Tibial nerve (tissue), 4 donors: ENCODE measurements at regions not wholly inside any gene's neighbourhood (a gene's known extent, or its start where the extent isn't known, plus 50 kb on each side); places are given as distances from the start of the nearest gene placed in this dataset.

ENCODE experiments used
- EP300 ChIP-seq, 2 donors: sonication (generic); formaldehyde crosslinking; IDR thresholded peaks; one replicate each; pipeline ENCODE4 v1.6.1; 2017; ENCODE audit warnings: antibody characterized with exemption in 2 of 2, mild to moderate bottlenecking in 1 of 2
- POLR2A ChIP-seq, 2 donors: fragments of 450-650 bp; IDR thresholded peaks; one replicate each; pipeline ENCODE4 v1.6.1; 2017; ENCODE audit warnings: antibody characterized with exemption in 2 of 2, mild to moderate bottlenecking in 2 of 2, moderate library complexity in 2 of 2
- TF ChIP-seq, protein P1 (sequence below), 5 experiments: fragments of 200-600 bp in 3 of 5; fragments of 450-650 bp in 2 of 5; sonication (generic) in 3 of 5; IDR thresholded peaks; one replicate each; pipeline ENCODE4 v1.5.1; 2016 to 2019; ENCODE audit warnings: antibody characterized with exemption in 5 of 5, mild to moderate bottlenecking in 3 of 5, moderate library complexity in 2 of 5

DNA sequence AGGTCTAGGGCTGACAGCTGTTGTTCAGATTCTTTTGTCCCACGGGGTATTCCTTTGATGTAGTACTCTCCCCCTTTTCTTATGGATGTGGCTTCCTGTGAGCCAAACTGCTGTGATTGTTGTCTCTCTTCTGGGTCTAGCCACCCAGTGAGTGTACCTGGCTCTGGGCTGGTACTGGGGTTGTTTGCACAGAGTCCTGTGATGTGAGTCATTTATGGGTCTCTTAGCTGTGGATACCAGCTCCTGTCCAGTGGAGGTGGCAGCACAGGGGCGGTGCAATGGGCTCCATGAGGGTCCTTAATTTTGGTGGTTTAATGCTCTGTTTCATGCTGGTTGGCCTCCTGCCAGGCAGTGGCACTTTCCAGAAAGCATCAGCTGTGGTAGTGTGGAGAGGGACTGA is 161.3 kb downstream of the CAVIN4 start:
- TF ChIP-seq POLR2A (IDR thresholded peaks at IDR 0.05) (no peak), EP300 (IDR thresholded peaks at IDR 0.05) (no peak)
- TF ChIP-seq, protein P1, sequence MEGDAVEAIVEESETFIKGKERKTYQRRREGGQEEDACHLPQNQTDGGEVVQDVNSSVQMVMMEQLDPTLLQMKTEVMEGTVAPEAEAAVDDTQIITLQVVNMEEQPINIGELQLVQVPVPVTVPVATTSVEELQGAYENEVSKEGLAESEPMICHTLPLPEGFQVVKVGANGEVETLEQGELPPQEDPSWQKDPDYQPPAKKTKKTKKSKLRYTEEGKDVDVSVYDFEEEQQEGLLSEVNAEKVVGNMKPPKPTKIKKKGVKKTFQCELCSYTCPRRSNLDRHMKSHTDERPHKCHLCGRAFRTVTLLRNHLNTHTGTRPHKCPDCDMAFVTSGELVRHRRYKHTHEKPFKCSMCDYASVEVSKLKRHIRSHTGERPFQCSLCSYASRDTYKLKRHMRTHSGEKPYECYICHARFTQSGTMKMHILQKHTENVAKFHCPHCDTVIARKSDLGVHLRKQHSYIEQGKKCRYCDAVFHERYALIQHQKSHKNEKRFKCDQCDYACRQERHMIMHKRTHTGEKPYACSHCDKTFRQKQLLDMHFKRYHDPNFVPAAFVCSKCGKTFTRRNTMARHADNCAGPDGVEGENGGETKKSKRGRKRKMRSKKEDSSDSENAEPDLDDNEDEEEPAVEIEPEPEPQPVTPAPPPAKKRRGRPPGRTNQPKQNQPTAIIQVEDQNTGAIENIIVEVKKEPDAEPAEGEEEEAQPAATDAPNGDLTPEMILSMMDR (IDR thresholded peaks at IDR 0.05), result no peak
